ENCODE measurements at regions not wholly inside any gene's neighbourhood (a gene's known extent, or its start where the extent isn't known, plus 50 kb on each side); places are given as distances from the start of the nearest gene placed in this dataset.

DNA sequence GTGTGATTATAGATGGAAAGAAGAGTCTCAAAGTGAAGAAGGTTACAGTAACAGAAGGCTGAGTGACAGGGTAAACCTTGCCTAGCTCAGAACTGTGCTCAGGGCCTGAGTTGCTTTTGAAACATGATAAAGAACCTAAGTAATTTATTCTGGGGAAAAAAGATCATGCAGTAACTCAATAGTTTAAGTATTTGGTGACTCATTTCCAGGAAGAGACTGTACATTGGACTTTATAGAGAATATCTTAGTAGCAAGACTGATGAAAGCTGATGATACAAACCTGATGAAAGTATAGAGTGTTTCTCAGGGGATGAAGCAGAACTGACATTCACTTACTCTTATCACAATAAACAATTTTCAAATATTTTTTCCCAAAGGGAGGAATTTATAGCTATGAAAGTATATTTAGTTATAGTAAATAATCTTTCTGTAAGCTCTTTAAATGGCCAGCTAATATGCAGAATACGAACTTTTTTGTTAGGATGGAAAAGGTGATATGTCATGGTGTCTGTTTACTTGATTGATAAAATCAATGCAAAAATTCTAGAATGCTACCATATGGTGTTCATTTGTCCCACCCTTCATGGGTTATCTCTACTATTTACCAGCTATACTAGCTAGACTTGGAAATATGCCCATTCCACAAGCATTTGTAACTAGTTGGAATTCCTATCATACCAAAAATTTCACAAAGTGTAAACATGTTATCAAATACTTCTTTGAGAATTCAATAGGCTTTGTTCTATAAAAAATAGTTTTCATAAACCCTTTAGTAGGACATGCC, 1265.5 kb upstream of the ACVR2A start:
- H3K9me3 ChIP-seq: no peaks in the 10 kb centered on the region
- no peaks in the 10 kb centered on the region for H3K27me3 ChIP-seq (ENCODE audit: insufficient read depth in 3 of 3, low read length in 2 of 3)
- intact Hi-C loops (cut with DNase I): no loop called here
- H3K4me1 ChIP-seq: no peaks in the 10 kb centered on the region
- DNase-seq (no peak), ATAC-seq (no peak)
- no peaks in the 10 kb centered on the region for H3K36me3 ChIP-seq (ENCODE audit: insufficient read depth in 1 of 2, low read depth in 1 of 2)
- no peak for TF ChIP-seq CTCF (IDR thresholded peaks at IDR 0.05)
- H3K4me3 ChIP-seq: no peak overlapping the region
- 55 to 68% (median 64%) methylated on average over 1 of the region's 1 CpG for WGBS, 3 donors
- H3K27ac ChIP-seq: no peak overlapping the region

- 38 to 42% (median 40%) methylated on average over 8 of the region's 8 CpGs for WGBS, 3 donors
- H3K4me1 ChIP-seq: no peaks in the 10 kb centered on the region
- intact Hi-C loops (cut with DNase I): no loop called here
Observed at GRCh38 chr2:146576339-146577111, 1268.3 kb upstream of the ACVR2A start.

DNA sequence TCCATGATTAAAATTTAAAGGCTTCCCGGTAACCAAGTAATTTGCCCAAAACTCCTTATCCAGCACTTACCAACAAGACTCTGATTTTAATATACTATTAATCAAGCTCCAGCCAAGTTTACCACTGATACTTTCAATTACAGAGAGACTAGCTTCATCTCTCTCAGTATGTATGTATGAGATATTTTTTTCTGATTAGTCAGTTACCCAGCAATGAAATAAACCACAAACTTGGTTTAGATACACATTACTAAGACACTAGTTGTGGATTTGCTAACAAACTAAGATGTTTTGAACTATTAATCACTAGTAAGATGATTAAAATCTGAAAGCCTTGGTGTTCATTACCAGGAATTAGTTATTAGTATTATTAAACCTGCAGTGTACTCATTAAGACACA, 1272.2 kb upstream of the ACVR2A start:
- H3K27ac ChIP-seq: no peak overlapping the region
- ATAC-seq: no peak
- no peaks in the 10 kb centered on the region for H3K27me3 ChIP-seq (ENCODE audit: insufficient read depth in 3 of 3, low read length in 2 of 3)
- H3K9me3 ChIP-seq: no peaks in the 10 kb centered on the region
- no peaks in the 10 kb centered on the region for H3K4me1 ChIP-seq
- intact Hi-C loops (cut with DNase I): no loop called here
- 52 to 63% (median 52%) methylated on average over 1 of the region's 1 CpG for WGBS, 3 donors
- no peak overlapping the region for H3K4me3 ChIP-seq
- TF ChIP-seq CTCF (IDR thresholded peaks at IDR 0.05): no peak
- H3K36me3 ChIP-seq (ENCODE audit: insufficient read depth in 1 of 2, low read depth in 1 of 2): no peaks in the 10 kb centered on the region
- DNase-seq: no peak

More at GRCh38 chr2:146576339-146577111, 1268.3 kb upstream of the ACVR2A start:
- Histone ChIP-seq H3K27me3 (ENCODE audit: insufficient read depth in 3 of 3, low read length in 2 of 3) (no peaks in the 10 kb centered on the region), H3K36me3 (ENCODE audit: insufficient read depth in 1 of 2, low read depth in 1 of 2) (no peaks in the 10 kb centered on the region), H3K4me3 (no peak overlapping the region), H3K9me3 (no peaks in the 10 kb centered on the region), H3K27ac (no peak overlapping the region)
- ATAC-seq: no peak
- no peak for TF ChIP-seq CTCF (IDR thresholded peaks at IDR 0.05)
- no peak for DNase-seq

DNA sequence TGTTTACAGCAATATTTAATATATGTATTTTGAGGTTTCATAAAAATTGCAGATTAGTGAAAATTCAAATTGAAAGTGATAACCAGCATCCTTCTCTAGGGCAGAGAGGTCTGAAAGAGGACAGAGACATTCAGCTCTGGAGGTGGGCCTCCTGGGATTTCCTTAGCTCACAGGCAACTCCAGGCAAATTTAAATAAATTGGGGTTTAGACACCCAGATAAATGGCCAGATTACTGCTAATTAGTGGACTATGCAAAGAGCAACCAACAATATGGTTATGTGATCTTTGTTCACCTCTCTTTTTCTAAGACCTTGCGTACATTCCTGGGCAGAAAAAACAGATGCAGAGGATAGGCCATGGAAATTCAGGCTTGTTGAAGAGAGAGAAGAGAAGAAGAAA, 1282.8 kb upstream of the ACVR2A start:
- no peak overlapping the region for H3K27ac ChIP-seq
- no peak for TF ChIP-seq CTCF (IDR thresholded peaks at IDR 0.05)
- H3K4me3 ChIP-seq: no peak overlapping the region
- ATAC-seq (no peak), DNase-seq (no peak)
- intact Hi-C loops (cut with DNase I): no loop called here
- H3K9me3 ChIP-seq: no peaks in the 10 kb centered on the region
- no peaks in the 10 kb centered on the region for H3K4me1 ChIP-seq
- no peaks in the 10 kb centered on the region for H3K36me3 ChIP-seq (ENCODE audit: insufficient read depth in 1 of 2, low read depth in 1 of 2)
- no peaks in the 10 kb centered on the region for H3K27me3 ChIP-seq (ENCODE audit: insufficient read depth in 3 of 3, low read length in 2 of 3)
- WGBS, 3 donors: 96 to 100% (median 97%) methylated on average over 1 of the region's 1 CpG

All from psoas muscle (tissue), 7 donors.